GM18858 (cell line): ENCODE measurements at regions not wholly inside any gene's neighbourhood (a gene's known extent, or its start where the extent isn't known, plus 50 kb on each side); places are given as distances from the start of the nearest gene placed in this dataset.

Experiments used
- ATAC-seq: cut with Tn5 transposase; IDR thresholded peaks from one replicate; pipeline ENCODE4 v1.9.1; 2021; ENCODE audit not compliant: unreplicated experiment

- ATAC-seq = no peak
Measured at GRCh38 chr3:106208251-106208650, 339.4 kb upstream of the CBLB start.

- no peak for ATAC-seq
Measured at GRCh38 chr3:106208967-106209366, 340.2 kb upstream of the CBLB start.

- no peak for ATAC-seq
Measured at GRCh38 chr3:106209482-106209881, 340.7 kb upstream of the CBLB start.

- no peak for ATAC-seq
Measured at GRCh38 chr3:106210923-106211322, 342.1 kb upstream of the CBLB start.

- ATAC-seq = no peak
Measured at GRCh38 chr3:106212665-106213222, 343.9 kb upstream of the CBLB start.

- no peak for ATAC-seq
Measured at GRCh38 chr3:106213954-106214353, 345.1 kb upstream of the CBLB start.

- no peak for ATAC-seq
Measured at GRCh38 chr3:106214641-106215040, 345.8 kb upstream of the CBLB start.

GRCh38 chr3:106215047-106215446, 346.2 kb upstream of the CBLB start:
- no peak for ATAC-seq

GRCh38 chr3:106217745-106218144, 348.9 kb upstream of the CBLB start:
- no peak for ATAC-seq

GRCh38 chr3:106227068-106227467, 358.3 kb upstream of the CBLB start:
- ATAC-seq = no peak

- no peak for ATAC-seq
Measured at GRCh38 chr3:106228271-106228670, 359.5 kb upstream of the CBLB start.

- ATAC-seq = no peak
Measured at GRCh38 chr3:106229495-106230278, 360.9 kb upstream of the CBLB start.

- no peak for ATAC-seq
Measured at GRCh38 chr3:106231086-106231485, 362.3 kb upstream of the CBLB start.

- ATAC-seq = no peak
Measured at GRCh38 chr3:106232956-106233355, 364.1 kb upstream of the CBLB start.

GRCh38 chr3:106239195-106239697, 370.4 kb upstream of the CBLB start:
- no peak for ATAC-seq

- ATAC-seq = no peak
Measured at GRCh38 chr3:106241593-106241992, 372.8 kb upstream of the CBLB start.

GRCh38 chr3:106242781-106243180, 374.0 kb upstream of the CBLB start:
- peak; percentile 52 for ATAC-seq

- no peak for ATAC-seq
Measured at GRCh38 chr3:106245400-106245799, 376.6 kb upstream of the CBLB start.

- peak; percentile 35 for ATAC-seq
Measured at GRCh38 chr3:106247902-106248684, 379.3 kb upstream of the CBLB start.

- no peak for ATAC-seq
Measured at GRCh38 chr3:106249159-106249558, 380.3 kb upstream of the CBLB start.

GRCh38 chr3:106249981-106250380, 381.2 kb upstream of the CBLB start:
- ATAC-seq = no peak
